Stomach (tissue), 8 donors: ENCODE measurements at regions not wholly inside any gene's neighbourhood (a gene's known extent, or its start where the extent isn't known, plus 50 kb on each side); places are given as distances from the start of the nearest gene placed in this dataset.
A peak's percentile ranks its signal among the peaks of the same experiment; 100 is the strongest.

Experiments used
- DNase-seq, 2 donors: peaks; one replicate each; pipeline versions ENCODE4 v3.0.0 to v3.0.0-alpha.2; 2013 to 2019
- H3K27ac ChIP-seq, 5 donors: fragments of 200-600 bp in 4 of 5; sonication (generic) in 4 of 5; one replicate each; pipeline ENCODE4 v1.5.1; 2013 to 2019; ENCODE audit warnings: mild to moderate bottlenecking in 1 of 5, moderate library complexity in 1 of 5
- H3K27me3 ChIP-seq, 3 donors: fragments of 200-600 bp; sonication (generic); one replicate each; pipeline ENCODE4 v1.5.1; 2017 to 2019; ENCODE audit warnings: mixed run types in 1 of 3
- H3K36me3 ChIP-seq, 4 donors: fragments of 200-600 bp; sonication (generic); 1 replicate in 3 of 4; 2 replicates in 1 of 4; pipeline ENCODE4 v1.5.1; 2016 to 2019
- H3K4me1 ChIP-seq, 4 donors: fragments of 200-600 bp; sonication (generic); one replicate each; pipeline ENCODE4 v1.5.1; 2016 to 2019
- H3K4me3 ChIP-seq, 4 donors: fragments of 200-600 bp; sonication (generic) in 3 of 4; one replicate each; pipeline ENCODE4 v1.5.1; 2016 to 2019; ENCODE audit warnings: mild to moderate bottlenecking in 1 of 4
- H3K9me3 ChIP-seq, 4 donors: fragments of 200-600 bp; sonication (generic); one replicate each; pipeline ENCODE4 v1.5.1; 2016 to 2019
- CTCF ChIP-seq, 7 experiments: fragments of 450-650 bp in 4 of 7; fragments of 200-600 bp in 3 of 7; sonication (generic) in 3 of 7; IDR thresholded peaks; one replicate each; pipeline ENCODE4 v1.5.1; 2016 to 2019; ENCODE audit warnings: antibody characterized with exemption in 7 of 7, control low read depth in 2 of 7, mild to moderate bottlenecking in 1 of 7
- EP300 ChIP-seq: sonication (generic); formaldehyde crosslinking; IDR thresholded peaks from one replicate; pipeline ENCODE4 v1.6.1; 2017; ENCODE audit warnings: antibody characterized with exemption
- POLR2A ChIP-seq, 4 donors: fragments of 450-650 bp; IDR thresholded peaks; one replicate each; pipeline ENCODE4 v1.6.1; 2016; ENCODE audit warnings: antibody characterized with exemption in 4 of 4, control low read depth in 2 of 4, mild to moderate bottlenecking in 1 of 4, moderate library complexity in 1 of 4
- POLR2AphosphoS5 ChIP-seq, 3 donors: sonication (generic); formaldehyde crosslinking; IDR thresholded peaks; one replicate each; pipeline ENCODE4 v1.6.1; 2016; ENCODE audit warnings: antibody characterized with exemption in 3 of 3
- WGBS, 5 donors: extraction: QIAGEN DNeasy Blood & Tissue Kit in 3 of 5; methylation state at CpG; one replicate each; pipeline versions ENCODE4 v1.1.5 to v1.1.7; 2013 to 2018; 5-methylcytosine and 5-hydroxymethylcytosine counted together
- intact Hi-C: fragments of 100-400 bp; cut with DNase I; formaldehyde crosslinking; loops from one replicate; pipeline ENCODE4 v1.15.1; 2023; ENCODE audit warnings: low total_unique reads
- donor health status: healthy with polysubstance abuse.
- donor health status: Bipolar disorder and iron deficiency.
- donor health status: healthy.

- DNase-seq: no peak
- H3K27me3 ChIP-seq: peaks cover 0 to 23% (median 3%) of the 10 kb centered on the region in 3 donors
- intact Hi-C loops: no loop called here
- H3K36me3 ChIP-seq: no peaks in the 10 kb centered on the region
- H3K9me3 ChIP-seq: peaks cover 5 to 23% (median 17%) of the 10 kb centered on the region in 4 donors
- no peak overlapping the region for H3K27ac ChIP-seq
- WGBS, 5 donors: 73 to 87% (median 81%) methylated on average over 4 of the region's 4 CpGs
- no peak overlapping the region for H3K4me3 ChIP-seq
- H3K4me1 ChIP-seq: peaks cover 0 to 19% (median 11%) of the 10 kb centered on the region in 4 donors
- TF ChIP-seq POLR2AphosphoS5 (IDR thresholded peaks at IDR 0.05): no peak
- no peak for TF ChIP-seq CTCF (IDR thresholded peaks at IDR 0.05)
- no peak for TF ChIP-seq POLR2A (IDR thresholded peaks at IDR 0.05)
- TF ChIP-seq EP300: no peak
Observed at GRCh38 chr16:87129771-87130170, 187.4 kb downstream of the C16orf95 start.

- TF ChIP-seq CTCF (IDR thresholded peaks at IDR 0.05) (no peak), POLR2A (IDR thresholded peaks at IDR 0.05) (no peak), POLR2AphosphoS5 (IDR thresholded peaks at IDR 0.05) (no peak), EP300 (no peak)
- no peak overlapping the region for H3K4me3 ChIP-seq
- WGBS, 5 donors: 72 to 81% (median 77%) methylated on average over 16 of the region's 16 CpGs
- no peak overlapping the region for H3K27ac ChIP-seq
- H3K36me3 ChIP-seq: no peaks in the 10 kb centered on the region
- peaks cover 5 to 23% (median 17%) of the 10 kb centered on the region in 4 donors for H3K9me3 ChIP-seq
- peaks cover 0 to 23% (median 3%) of the 10 kb centered on the region in 3 donors for H3K27me3 ChIP-seq
- intact Hi-C loops: no loop called here
- peaks cover 0 to 15% (median 9%) of the 10 kb centered on the region in 4 donors for H3K4me1 ChIP-seq
- DNase-seq: no peak
Observed at GRCh38 chr16:87131061-87131995, 185.9 kb downstream of the C16orf95 start.

GRCh38 chr16:87131996-87132345 lies 185.2 kb downstream of the C16orf95 start:
- TF ChIP-seq POLR2AphosphoS5 (IDR thresholded peaks at IDR 0.05) (no peak), CTCF (IDR thresholded peaks at IDR 0.05) (no peak), EP300 (no peak), POLR2A (IDR thresholded peaks at IDR 0.05) (no peak)
- H3K27ac ChIP-seq: no peak overlapping the region
- H3K9me3 ChIP-seq: peaks cover 5 to 23% (median 18%) of the 10 kb centered on the region in 4 donors
- H3K27me3 ChIP-seq: peaks cover 0 to 19% (median 3%) of the 10 kb centered on the region in 3 donors
- 62 to 69% (median 68%) methylated on average over 6 of the region's 6 CpGs for WGBS, 5 donors
- no peaks in the 10 kb centered on the region for H3K36me3 ChIP-seq
- no peak for DNase-seq
- no peak overlapping the region for H3K4me3 ChIP-seq
- intact Hi-C loops: no loop called here
- H3K4me1 ChIP-seq: peaks cover 0 to 8% (median 6%) of the 10 kb centered on the region in 4 donors

GRCh38 chr16:87132361-87133014 lies 184.7 kb downstream of the C16orf95 start:
- TF ChIP-seq POLR2AphosphoS5 (IDR thresholded peaks at IDR 0.05) (no peak), POLR2A (IDR thresholded peaks at IDR 0.05) (no peak), CTCF (IDR thresholded peaks at IDR 0.05) (no peak), EP300 (no peak)
- intact Hi-C loops: no loop called here
- peak in 1 of 2 donors; percentile 65 for DNase-seq
- Histone ChIP-seq H3K27me3 (peaks cover 0 to 14% (median 0%) of the 10 kb centered on the region in 3 donors), H3K27ac (no peak overlapping the region), H3K4me3 (no peak overlapping the region), H3K4me1 (peaks cover 0 to 4% (median under 1%) of the 10 kb centered on the region in 4 donors), H3K36me3 (no peaks in the 10 kb centered on the region), H3K9me3 (peaks cover 5 to 23% (median 20%) of the 10 kb centered on the region in 4 donors)
- WGBS, 5 donors: 47 to 61% (median 55%) methylated on average over 19 to 20 of the region's 20 CpGs
